GM10266 (cell line): ENCODE measurements at regions not wholly inside any gene's neighbourhood (a gene's known extent, or its start where the extent isn't known, plus 50 kb on each side); places are given as distances from the start of the nearest gene placed in this dataset.

Experiments used
- DNase-seq: peaks from one replicate; pipeline ENCODE4 v3.0.0; 2012; ENCODE audit errors: extremely low spot score
- CTCF ChIP-seq: IDR thresholded peaks from 2 replicates; pipeline ENCODE4 v1.5.1; 2012; ENCODE audit warnings: mild to moderate bottlenecking, low read depth; ENCODE audit not compliant: control insufficient read depth, insufficient read depth; ENCODE audit errors: missing control alignments

- DNase-seq = no peak
- no peak for TF ChIP-seq CTCF
Measured at GRCh38 chr13:27857282-27857681, 62.5 kb upstream of the PDX1 start.

- no peak for DNase-seq
- TF ChIP-seq CTCF = no peak
Measured at GRCh38 chr13:27858046-27858445, 61.8 kb upstream of the PDX1 start.

GRCh38 chr13:27860743-27861142, 59.1 kb upstream of the PDX1 start:
- TF ChIP-seq CTCF = no peak
- no peak for DNase-seq

DNA sequence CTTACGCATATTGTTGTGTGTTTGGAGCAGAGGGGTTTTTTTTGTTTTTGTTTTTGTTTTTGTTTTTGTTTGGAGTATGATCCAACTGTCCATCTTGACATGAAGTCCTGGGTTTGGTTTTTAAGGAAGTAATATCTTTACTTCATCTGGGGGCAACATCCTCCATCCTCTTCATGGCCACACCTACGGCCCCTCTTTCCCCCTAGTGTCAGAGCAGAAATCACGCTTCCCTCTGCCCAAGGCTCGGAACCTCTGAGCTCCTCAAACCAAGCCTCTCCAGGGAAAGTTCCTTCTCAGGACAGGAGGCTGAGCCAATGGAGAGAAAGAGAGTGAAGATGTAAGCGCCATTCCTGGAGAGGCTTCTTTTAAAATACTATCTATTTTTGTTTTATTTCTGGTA, 58.6 kb upstream of the PDX1 start:
- no peak for TF ChIP-seq CTCF

DNA sequence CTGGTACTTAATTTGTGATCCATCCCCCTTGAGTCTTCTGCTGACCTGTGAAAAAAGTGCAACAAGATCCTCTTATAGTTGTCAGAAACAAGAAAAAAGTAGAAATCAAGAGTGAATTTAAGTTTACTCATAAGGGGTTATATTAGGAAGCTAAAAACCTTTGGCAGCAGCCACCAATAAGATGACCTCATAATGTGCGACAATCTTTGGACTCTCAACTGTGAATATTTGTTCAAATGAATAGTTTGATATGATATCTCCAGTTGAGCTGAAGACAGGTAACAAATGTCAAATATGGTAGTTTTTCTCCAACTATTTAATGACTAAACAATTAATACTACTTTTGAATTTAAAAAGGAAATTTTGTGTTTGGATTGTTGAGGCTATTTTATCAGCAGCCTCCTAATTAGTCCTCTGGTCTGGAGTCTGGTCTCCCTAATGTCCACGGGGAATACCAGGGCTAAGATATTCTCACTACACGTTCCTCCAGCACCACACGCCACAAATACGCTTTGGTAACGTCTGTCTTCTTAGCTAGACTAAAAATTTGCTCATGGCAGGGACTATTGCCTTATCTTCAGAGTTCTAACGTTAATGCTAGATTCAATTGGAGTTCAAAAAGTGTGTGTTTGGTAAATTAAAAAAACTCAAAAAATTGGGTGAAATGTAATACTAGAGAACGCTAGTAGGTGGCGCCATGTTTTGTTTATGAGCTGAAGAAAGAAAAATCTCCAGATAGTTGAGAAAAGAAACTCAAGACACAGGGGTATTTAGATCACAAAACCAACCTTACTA, 51.0 kb upstream of the PDX1 start:
- DNase-seq = no peak
- TF ChIP-seq CTCF = peak; percentile 44

More for the DNA sequence above, 58.6 kb upstream of the PDX1 start:
- no peak for DNase-seq

- TF ChIP-seq CTCF = no peak
- no peak for DNase-seq
Measured at GRCh38 chr13:27869436-27870095, 50.2 kb upstream of the PDX1 start.
